Right cardiac atrium (tissue), 5 donors: ENCODE measurements at regions not wholly inside any gene's neighbourhood (a gene's known extent, or its start where the extent isn't known, plus 50 kb on each side); places are given as distances from the start of the nearest gene placed in this dataset.

Experiments used
- ATAC-seq, 2 donors: fragments of 200-7000 bp; cut with Tn5 transposase; one replicate each; pipeline versions ENCODE4 v1.8.0 to v1.9.1; 2020; ENCODE audit warnings: moderate library complexity in 2 of 2, mild to moderate bottlenecking in 1 of 2
- DNase-seq, 3 donors: peaks; one replicate each; pipeline ENCODE4 v3.0.0-alpha.2; 2020
- H3K27ac ChIP-seq: one replicate; pipeline ENCODE4 v1.5.1; 2013; ENCODE audit warnings: mild to moderate bottlenecking, low read length, control low read depth, moderate library complexity
- H3K27me3 ChIP-seq: one replicate; pipeline ENCODE4 v1.6.1; 2013; ENCODE audit not compliant: control insufficient read depth, insufficient read depth
- H3K4me1 ChIP-seq: one replicate; pipeline ENCODE4 v1.6.1; 2013; ENCODE audit warnings: low read length; ENCODE audit not compliant: control insufficient read depth, insufficient read depth
- H3K4me3 ChIP-seq: one replicate; pipeline ENCODE4 v1.5.1; 2013; ENCODE audit warnings: low read length, control low read depth
- H3K9me3 ChIP-seq: one replicate; pipeline ENCODE4 v1.6.1; 2013; ENCODE audit warnings: low read length; ENCODE audit not compliant: control insufficient read depth
- WGBS: extraction: QIAGEN DNeasy Blood & Tissue Kit; methylation state at CpG from one replicate; pipeline ENCODE4 v1.1.7; 2013; 5-methylcytosine and 5-hydroxymethylcytosine counted together
- intact Hi-C, 4 donors: fragments of 100-400 bp; cut with DNase I; formaldehyde crosslinking; loops; one replicate each; pipeline versions ENCODE4 v1.11.0 to v1.14.0; 2022 to 2023
- donor health status: healthy with polysubstance abuse.
- donor health status: DM: no; HTN: yes; CAD: no.
- donor health status: DM: no; HTN: no; CAD: no.
- donor health status: DM: no; HTN: yes; CAD: no; lungs with severe emphysema.
- donor health status: DM: yes; HTN: yes; CAD: no.

GRCh38 chr2:128442053-128442751, 123.5 kb upstream of the HS6ST1 start:
- DNase-seq (peak in 2 of 3 donors; percentile 70 to 80), ATAC-seq (no peak)
- no peak overlapping the region for H3K4me3 ChIP-seq
- H3K27ac ChIP-seq = no peak overlapping the region
- WGBS = 71% methylated on average over 8 of the region's 8 CpGs
- intact Hi-C loops = no loop called here
- H3K27me3 ChIP-seq = no peaks in the 10 kb centered on the region
- H3K4me1 ChIP-seq = no peaks in the 10 kb centered on the region
- no peaks in the 10 kb centered on the region for H3K9me3 ChIP-seq

- ATAC-seq (peak in 1 of 2 donors; percentile 7), DNase-seq (peak; percentile 34 to 82 (median 77))
- WGBS = 47% methylated on average over 10 of the region's 10 CpGs
- H3K4me1 ChIP-seq = no peaks in the 10 kb centered on the region
- H3K27ac ChIP-seq = no peak overlapping the region
- no peaks in the 10 kb centered on the region for H3K27me3 ChIP-seq
- no peaks in the 10 kb centered on the region for H3K9me3 ChIP-seq
- intact Hi-C loops = no loop called here
- no peak overlapping the region for H3K4me3 ChIP-seq
Observed at GRCh38 chr2:128442891-128443302, 124.2 kb upstream of the HS6ST1 start.

- Histone ChIP-seq H3K9me3 (no peaks in the 10 kb centered on the region), H3K4me3 (no peak overlapping the region), H3K27me3 (no peaks in the 10 kb centered on the region), H3K4me1 (no peaks in the 10 kb centered on the region), H3K27ac (no peak overlapping the region)
- no peak for ATAC-seq
- WGBS = 92% methylated on average over 7 of the region's 7 CpGs
- peak in 1 of 3 donors; percentile 9 for DNase-seq
- intact Hi-C loops = no loop called here
Observed at GRCh38 chr2:128444121-128444771, 125.6 kb upstream of the HS6ST1 start.

GRCh38 chr2:128444816-128445522, 126.3 kb upstream of the HS6ST1 start:
- Histone ChIP-seq H3K9me3 (no peaks in the 10 kb centered on the region), H3K4me1 (no peaks in the 10 kb centered on the region), H3K27me3 (no peaks in the 10 kb centered on the region), H3K27ac (no peak overlapping the region), H3K4me3 (no peak overlapping the region)
- no peak for ATAC-seq
- no peak for DNase-seq
- 84% methylated on average over 10 of the region's 10 CpGs for WGBS
- intact Hi-C loops = no loop called here

GRCh38 chr2:128445523-128445900, 126.8 kb upstream of the HS6ST1 start:
- H3K4me3 ChIP-seq = no peak overlapping the region
- WGBS = 65% methylated on average over 4 of the region's 4 CpGs
- H3K27ac ChIP-seq = no peak overlapping the region
- intact Hi-C loops = no loop called here
- ATAC-seq = peak; percentile 46 to 47
- H3K4me1 ChIP-seq = no peaks in the 10 kb centered on the region
- peak in 1 of 3 donors; percentile 66 for DNase-seq
- H3K9me3 ChIP-seq = no peaks in the 10 kb centered on the region
- no peaks in the 10 kb centered on the region for H3K27me3 ChIP-seq

GRCh38 chr2:128446049-128446873, 127.6 kb upstream of the HS6ST1 start:
- 68% methylated on average over 10 of the region's 10 CpGs for WGBS
- intact Hi-C loops = no loop called here
- DNase-seq (peak in 1 of 3 donors; percentile 39), ATAC-seq (no peak)
- H3K4me1 ChIP-seq = no peaks in the 10 kb centered on the region
- no peak overlapping the region for H3K4me3 ChIP-seq
- no peaks in the 10 kb centered on the region for H3K27me3 ChIP-seq
- H3K9me3 ChIP-seq = no peaks in the 10 kb centered on the region
- no peak overlapping the region for H3K27ac ChIP-seq

- DNase-seq (peak in 1 of 3 donors; percentile 47), ATAC-seq (no peak)
- no peak overlapping the region for H3K4me3 ChIP-seq
- H3K27ac ChIP-seq = no peak overlapping the region
- H3K27me3 ChIP-seq = no peaks in the 10 kb centered on the region
- no peaks in the 10 kb centered on the region for H3K9me3 ChIP-seq
- H3K4me1 ChIP-seq = no peaks in the 10 kb centered on the region
- intact Hi-C loops = no loop called here
- 78% methylated on average over 17 of the region's 17 CpGs for WGBS
Observed at GRCh38 chr2:128446874-128447537, 128.3 kb upstream of the HS6ST1 start.

- H3K9me3 ChIP-seq = no peaks in the 10 kb centered on the region
- intact Hi-C loops = no loop called here
- 92% methylated on average over 7 of the region's 7 CpGs for WGBS
- H3K4me1 ChIP-seq = no peaks in the 10 kb centered on the region
- H3K27me3 ChIP-seq = no peaks in the 10 kb centered on the region
- H3K4me3 ChIP-seq = no peak overlapping the region
- DNase-seq (no peak), ATAC-seq (no peak)
- H3K27ac ChIP-seq = no peak overlapping the region
Observed at GRCh38 chr2:128447538-128447995, 128.9 kb upstream of the HS6ST1 start.

GRCh38 chr2:128448331-128449225, 129.9 kb upstream of the HS6ST1 start:
- no peaks in the 10 kb centered on the region for H3K4me1 ChIP-seq
- no peaks in the 10 kb centered on the region for H3K27me3 ChIP-seq
- WGBS = 91% methylated on average over 13 of the region's 13 CpGs
- no peak overlapping the region for H3K27ac ChIP-seq
- intact Hi-C loops = no loop called here
- H3K9me3 ChIP-seq = no peaks in the 10 kb centered on the region
- ATAC-seq (no peak), DNase-seq (peak in 1 of 3 donors; percentile 51)
- H3K4me3 ChIP-seq = no peak overlapping the region
